ENCODE measurements at regions not wholly inside any gene's neighbourhood (a gene's known extent, or its start where the extent isn't known, plus 50 kb on each side); places are given as distances from the start of the nearest gene placed in this dataset.
"Not testable (repeated sequence)": the region's sequence is repeated elsewhere in the genome, so short reads cannot be mapped to it uniquely, and the experiment has no call there.

- H3K27ac ChIP-seq: no peak overlapping the region
- H3K27me3 ChIP-seq (replicated peaks; ENCODE audit: insufficient read depth): no peaks in the 10 kb centered on the region
- ATAC-seq (ENCODE audit: insufficient number of reproducible peaks, low FRiP score, low read depth) (no peak), DNase-seq (ENCODE audit: low spot score) (no peak)
- no peaks in the 10 kb centered on the region for H3K9me3 ChIP-seq
- no peaks in the 10 kb centered on the region for H3K4me1 ChIP-seq (ENCODE audit: control insufficient read depth in 1 of 2, low read depth in 2 of 2)
- no peaks in the 10 kb centered on the region for H3K36me3 ChIP-seq
- H3K4me3 ChIP-seq: no peak overlapping the region
- TF ChIP-seq, protein P1, sequence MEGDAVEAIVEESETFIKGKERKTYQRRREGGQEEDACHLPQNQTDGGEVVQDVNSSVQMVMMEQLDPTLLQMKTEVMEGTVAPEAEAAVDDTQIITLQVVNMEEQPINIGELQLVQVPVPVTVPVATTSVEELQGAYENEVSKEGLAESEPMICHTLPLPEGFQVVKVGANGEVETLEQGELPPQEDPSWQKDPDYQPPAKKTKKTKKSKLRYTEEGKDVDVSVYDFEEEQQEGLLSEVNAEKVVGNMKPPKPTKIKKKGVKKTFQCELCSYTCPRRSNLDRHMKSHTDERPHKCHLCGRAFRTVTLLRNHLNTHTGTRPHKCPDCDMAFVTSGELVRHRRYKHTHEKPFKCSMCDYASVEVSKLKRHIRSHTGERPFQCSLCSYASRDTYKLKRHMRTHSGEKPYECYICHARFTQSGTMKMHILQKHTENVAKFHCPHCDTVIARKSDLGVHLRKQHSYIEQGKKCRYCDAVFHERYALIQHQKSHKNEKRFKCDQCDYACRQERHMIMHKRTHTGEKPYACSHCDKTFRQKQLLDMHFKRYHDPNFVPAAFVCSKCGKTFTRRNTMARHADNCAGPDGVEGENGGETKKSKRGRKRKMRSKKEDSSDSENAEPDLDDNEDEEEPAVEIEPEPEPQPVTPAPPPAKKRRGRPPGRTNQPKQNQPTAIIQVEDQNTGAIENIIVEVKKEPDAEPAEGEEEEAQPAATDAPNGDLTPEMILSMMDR (IDR thresholded peaks at IDR 0.05): no peak
Measured at GRCh38 chr2:78749638-78750037, 275.9 kb upstream of the REG3G start.

- DNase-seq (ENCODE audit: low spot score): no peak
- no peak for ATAC-seq (ENCODE audit: insufficient number of reproducible peaks, low FRiP score, low read depth)
- H3K36me3 ChIP-seq: no peaks in the 10 kb centered on the region
- no peak overlapping the region for H3K27ac ChIP-seq
- TF ChIP-seq, protein P1 (IDR thresholded peaks at IDR 0.05): no peak
- no peaks in the 10 kb centered on the region for H3K9me3 ChIP-seq
- no peaks in the 10 kb centered on the region for H3K4me1 ChIP-seq (ENCODE audit: control insufficient read depth in 1 of 2, low read depth in 2 of 2)
- H3K4me3 ChIP-seq: no peak overlapping the region
- H3K27me3 ChIP-seq (replicated peaks; ENCODE audit: insufficient read depth): no peaks in the 10 kb centered on the region
Measured at GRCh38 chr2:78750219-78750618, 275.3 kb upstream of the REG3G start.

DNA sequence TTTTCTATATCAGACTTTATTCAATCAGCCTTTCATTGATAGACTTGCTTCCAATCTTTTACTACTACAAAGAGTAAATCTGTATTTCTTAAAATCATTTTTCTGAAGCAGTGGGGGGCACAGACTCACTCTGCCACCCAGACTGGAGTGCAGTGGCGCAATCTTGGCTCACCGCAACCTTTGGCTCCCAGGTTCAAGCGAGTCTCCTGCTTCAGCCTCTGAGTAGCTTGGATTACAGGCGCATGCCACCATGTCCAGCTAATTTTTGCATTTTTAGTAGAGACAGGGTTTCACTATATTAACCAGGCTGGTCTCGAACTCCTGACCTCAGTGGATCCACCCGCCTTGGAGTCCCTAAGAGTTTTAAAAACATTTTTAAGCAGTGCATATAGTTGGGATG is 270.6 kb upstream of the REG3G start:
- DNase-seq (ENCODE audit: low spot score): no peak
- ATAC-seq (ENCODE audit: insufficient number of reproducible peaks, low FRiP score, low read depth): no peak
- Histone ChIP-seq H3K27ac (no peak overlapping the region), H3K27me3 (replicated peaks; ENCODE audit: insufficient read depth) (no peaks in the 10 kb centered on the region), H3K4me3 (no peak overlapping the region), H3K9me3 (no peaks in the 10 kb centered on the region), H3K4me1 (ENCODE audit: control insufficient read depth in 1 of 2, low read depth in 2 of 2) (no peaks in the 10 kb centered on the region), H3K36me3 (no peaks in the 10 kb centered on the region)
- TF ChIP-seq, protein P1 (IDR thresholded peaks at IDR 0.05): no peak

- TF ChIP-seq, protein P1 (IDR thresholded peaks at IDR 0.05): no peak
- ATAC-seq (ENCODE audit: insufficient number of reproducible peaks, low FRiP score, low read depth): no peak
- no peak overlapping the region for H3K27ac ChIP-seq
Measured at GRCh38 chr2:78757191-78757590, 268.3 kb upstream of the REG3G start.

DNA sequence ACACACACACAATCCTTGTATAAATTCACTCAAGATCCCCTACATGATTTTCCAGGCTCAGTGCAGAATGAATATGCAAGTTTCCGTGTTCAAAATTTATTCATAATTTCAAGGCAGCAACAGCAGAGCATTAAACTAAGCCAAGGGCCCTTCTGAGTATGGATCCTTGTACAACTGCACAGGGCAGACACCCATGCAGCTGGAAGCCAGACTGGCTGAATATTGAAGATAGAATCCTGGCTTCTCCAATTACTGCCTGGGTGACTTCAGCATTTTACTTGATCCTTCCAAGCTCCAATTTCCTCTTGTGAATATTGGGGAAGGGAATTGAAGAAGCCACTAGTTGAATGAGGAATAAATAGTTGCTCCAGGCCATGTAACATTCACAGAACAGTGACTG is 267.9 kb upstream of the REG3G start:
- Histone ChIP-seq H3K27ac (no peak overlapping the region), H3K27me3 (replicated peaks; ENCODE audit: insufficient read depth) (no peaks in the 10 kb centered on the region), H3K9me3 (peaks cover 6% of the 10 kb centered on the region), H3K4me3 (no peak overlapping the region), H3K4me1 (ENCODE audit: control insufficient read depth in 1 of 2, low read depth in 2 of 2) (no peaks in the 10 kb centered on the region), H3K36me3 (no peaks in the 10 kb centered on the region)
- TF ChIP-seq, protein P1 (IDR thresholded peaks at IDR 0.05): no peak
- no peak for DNase-seq (ENCODE audit: low spot score)
- ATAC-seq (ENCODE audit: insufficient number of reproducible peaks, low FRiP score, low read depth): no peak

More at GRCh38 chr2:78757191-78757590, 268.3 kb upstream of the REG3G start:
- Histone ChIP-seq H3K4me1 (ENCODE audit: control insufficient read depth in 1 of 2, low read depth in 2 of 2) (no peaks in the 10 kb centered on the region), H3K9me3 (peaks cover 4% of the 10 kb centered on the region), H3K4me3 (no peak overlapping the region), H3K36me3 (no peaks in the 10 kb centered on the region), H3K27me3 (replicated peaks; ENCODE audit: insufficient read depth) (no peaks in the 10 kb centered on the region)
- no peak for DNase-seq (ENCODE audit: low spot score)

DNA sequence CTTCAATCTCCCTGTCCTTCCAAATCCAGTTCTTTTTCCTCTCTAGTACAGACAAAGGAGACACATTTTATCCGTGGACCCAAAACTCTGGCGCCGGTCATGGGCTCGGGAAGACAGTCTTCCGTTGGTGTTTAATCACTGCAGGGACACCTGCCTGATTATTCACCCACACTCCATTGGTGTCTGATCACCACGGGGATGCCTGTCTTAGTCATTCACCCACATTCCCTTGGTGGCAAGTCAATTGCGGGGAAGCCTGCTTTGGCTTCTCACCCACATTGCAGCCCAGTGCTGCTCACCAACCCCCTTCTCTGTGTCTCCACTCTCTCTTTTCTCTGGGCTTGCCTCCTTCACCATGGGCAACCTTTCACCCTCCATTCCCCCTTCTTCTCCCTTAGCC is 266.7 kb upstream of the REG3G start:
- not testable (repeated sequence) for H3K27ac ChIP-seq; DNase-seq (ENCODE audit: low spot score); H3K36me3 ChIP-seq; ATAC-seq (ENCODE audit: insufficient number of reproducible peaks, low FRiP score, low read depth); H3K4me1 ChIP-seq (ENCODE audit: control insufficient read depth in 1 of 2, low read depth in 2 of 2); H3K4me3 ChIP-seq; H3K9me3 ChIP-seq; H3K27me3 ChIP-seq (replicated peaks; ENCODE audit: insufficient read depth)
